HG03565 (cell line): ENCODE measurements at regions not wholly inside any gene's neighbourhood (a gene's known extent, or its start where the extent isn't known, plus 50 kb on each side); places are given as distances from the start of the nearest gene placed in this dataset.

Experiments used
- ATAC-seq: cut with Tn5 transposase; IDR thresholded peaks from one replicate; pipeline ENCODE4 v1.9.1; 2021; ENCODE audit warnings: mild to moderate bottlenecking, moderate library complexity; ENCODE audit not compliant: unreplicated experiment

DNA sequence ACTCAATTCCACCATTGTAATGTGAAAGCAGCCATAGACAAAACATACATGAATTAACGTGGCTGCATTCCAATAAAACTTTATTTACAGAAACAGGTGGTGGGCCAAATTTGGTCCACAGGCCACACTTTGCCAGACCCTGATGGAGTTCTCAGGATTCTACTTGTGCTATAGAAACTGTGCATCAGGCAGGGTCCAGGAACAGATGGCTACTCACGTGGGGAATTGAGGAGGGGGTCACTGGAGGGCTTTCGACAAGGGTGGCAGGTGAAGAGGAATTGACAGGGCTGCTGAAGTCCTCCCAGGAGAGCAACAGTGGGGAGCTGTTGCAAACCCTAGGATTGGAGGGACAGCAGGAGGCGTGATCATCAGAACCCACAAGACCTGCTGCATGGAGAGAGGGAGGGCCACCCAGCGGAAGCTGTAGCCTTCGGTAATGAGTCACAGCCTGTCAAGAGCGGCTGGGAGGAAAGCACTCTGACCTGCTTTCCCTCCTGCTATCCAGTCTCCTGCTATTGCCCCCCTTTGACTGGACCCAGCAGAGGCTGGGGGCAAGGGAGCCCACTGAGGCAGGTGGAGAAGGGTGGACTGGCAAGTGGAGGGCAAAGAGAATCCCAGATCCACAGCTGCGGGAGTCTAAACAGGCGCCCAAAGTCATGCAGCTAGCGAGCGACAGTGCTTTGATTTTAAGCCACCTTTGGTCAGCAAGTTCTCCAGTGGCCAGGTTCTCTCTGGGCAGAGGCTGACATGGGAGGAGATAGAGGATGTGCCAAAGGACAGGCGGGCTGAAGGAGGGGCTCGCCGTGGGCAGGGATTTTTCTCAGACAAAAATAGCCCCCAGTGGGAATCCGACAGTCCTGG is 138.3 kb upstream of the SMIM23 start:
- no peak for ATAC-seq

DNA sequence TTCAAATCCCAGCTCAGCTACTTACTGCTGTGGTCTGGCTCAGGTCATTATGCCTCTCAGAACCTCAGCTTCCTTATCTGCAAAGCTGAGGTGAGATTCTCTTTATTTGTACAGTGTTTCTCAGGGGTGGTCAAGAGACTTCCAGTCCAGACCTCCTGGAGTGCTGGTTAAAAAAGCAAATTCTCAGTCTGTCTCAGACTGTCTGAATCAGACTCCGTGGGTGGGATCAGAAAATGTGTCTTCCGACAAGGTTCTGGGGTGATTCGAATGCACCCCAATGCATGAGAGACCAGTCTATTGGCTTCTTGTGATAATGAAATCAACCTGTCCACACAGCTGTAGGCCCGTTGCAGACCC is 137.7 kb upstream of the SMIM23 start:
- no peak for ATAC-seq

DNA sequence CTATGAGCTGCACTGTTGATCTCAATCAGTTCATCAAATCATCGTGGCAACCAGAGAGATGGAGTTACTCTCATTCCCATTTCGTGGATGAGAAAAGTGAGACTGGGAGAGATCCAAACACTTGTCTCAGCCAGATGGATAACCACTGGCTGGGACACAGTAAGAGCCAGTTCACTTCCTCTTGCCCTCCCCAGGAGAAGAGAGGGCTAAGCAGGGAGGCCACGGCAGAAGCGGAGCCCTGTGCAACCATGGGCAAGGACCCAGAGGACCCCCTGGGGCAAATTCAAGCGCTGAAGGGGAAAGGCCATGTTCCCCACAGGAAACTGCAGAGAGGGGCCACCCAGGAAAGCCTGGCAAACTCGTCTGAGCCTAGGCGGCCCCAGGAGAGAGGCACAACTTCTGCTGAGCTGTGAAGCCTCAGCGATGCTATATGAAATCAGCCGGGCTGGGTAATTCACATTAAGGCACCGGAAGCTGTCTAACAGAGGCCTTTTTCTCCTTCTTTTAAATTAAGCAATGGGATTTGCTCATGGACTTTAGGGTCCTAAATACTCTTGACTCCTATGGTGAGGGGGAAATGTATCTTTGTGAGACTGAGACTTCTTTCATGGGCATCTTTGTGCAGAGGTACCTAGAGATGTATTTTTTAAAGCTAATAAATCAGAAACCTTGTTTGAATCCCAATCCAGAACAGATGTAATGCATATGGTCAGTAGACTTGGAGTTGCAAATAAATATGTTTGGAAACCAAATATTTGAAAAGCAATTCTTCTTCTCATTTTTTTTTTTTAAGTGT is 137.1 kb upstream of the SMIM23 start:
- ATAC-seq: no peak

DNA sequence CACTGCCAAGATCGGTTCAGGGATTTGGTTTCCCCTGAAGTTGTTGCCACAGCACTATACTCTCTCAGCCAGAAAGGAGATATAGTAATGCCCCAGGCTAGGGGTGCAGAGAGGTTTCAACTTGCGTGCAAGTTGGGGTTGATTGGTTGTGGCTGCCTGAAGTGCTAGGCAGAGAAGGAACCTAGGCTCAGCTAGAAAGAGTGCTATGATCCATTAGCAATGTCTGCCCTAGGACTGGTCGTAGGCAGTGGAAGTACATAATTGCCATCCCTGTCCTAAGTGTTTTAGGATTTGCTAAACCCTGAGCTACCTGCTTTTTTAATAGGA is 136.6 kb upstream of the SMIM23 start:
- no peak for ATAC-seq

DNA sequence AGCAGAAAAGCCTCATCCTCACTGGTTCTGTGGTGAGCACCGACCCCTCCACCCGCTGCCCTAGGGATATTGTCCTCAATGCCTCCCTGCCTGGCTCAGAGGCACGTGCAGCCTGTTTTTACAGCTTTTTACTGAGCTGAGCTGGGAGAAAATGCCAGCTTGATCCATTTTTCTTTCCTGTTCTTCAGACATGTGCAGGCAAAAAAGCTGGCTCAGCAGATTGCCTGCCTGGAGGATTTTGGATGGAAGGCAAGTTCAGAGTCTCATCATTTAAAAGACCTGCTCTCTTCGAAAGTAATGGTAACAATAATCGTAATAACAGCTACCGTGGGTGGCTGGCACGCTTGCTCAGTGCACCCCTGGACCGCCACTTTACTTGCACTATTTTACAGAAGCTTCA is 135.0 kb upstream of the SMIM23 start:
- no peak for ATAC-seq

DNA sequence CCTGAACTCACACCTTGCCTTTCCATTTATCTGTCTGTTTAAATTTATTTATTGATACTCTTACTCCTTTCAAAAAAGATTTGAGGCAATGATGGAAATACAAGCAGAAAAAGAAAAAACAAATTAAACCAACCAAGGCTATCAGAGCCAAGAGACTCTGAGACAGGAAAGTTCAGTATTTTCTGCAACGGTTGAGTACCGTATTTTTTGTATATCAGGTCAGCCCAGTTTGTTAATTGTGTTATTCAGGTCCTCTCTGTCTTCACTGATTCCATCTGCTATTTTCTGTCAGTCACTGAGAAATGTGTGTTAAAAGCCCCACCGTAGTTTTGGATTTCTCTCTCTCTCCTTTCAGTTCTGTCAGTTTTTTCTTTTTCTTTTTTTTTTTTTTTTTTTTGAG is 134.5 kb upstream of the SMIM23 start:
- no peak for ATAC-seq

DNA sequence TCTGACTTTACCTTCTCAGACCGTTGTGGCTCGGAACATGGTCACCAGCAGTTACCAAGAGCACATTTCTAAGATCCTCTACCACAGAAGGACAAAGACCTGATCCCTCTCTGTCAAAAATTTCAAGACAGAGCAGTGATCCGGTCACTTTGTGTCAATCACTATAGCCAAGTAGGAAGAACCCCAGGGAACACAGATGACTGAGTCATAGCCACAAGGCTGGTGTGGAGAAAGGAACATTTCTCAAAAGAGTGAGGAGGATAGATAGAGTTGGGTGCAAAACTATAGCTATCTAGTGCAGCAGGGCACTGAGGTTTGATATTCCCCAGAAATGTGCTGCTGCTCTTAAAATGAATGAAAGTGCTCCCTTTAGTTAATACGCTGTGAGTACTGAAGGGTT is 130.7 kb upstream of the SMIM23 start:
- no peak for ATAC-seq

DNA sequence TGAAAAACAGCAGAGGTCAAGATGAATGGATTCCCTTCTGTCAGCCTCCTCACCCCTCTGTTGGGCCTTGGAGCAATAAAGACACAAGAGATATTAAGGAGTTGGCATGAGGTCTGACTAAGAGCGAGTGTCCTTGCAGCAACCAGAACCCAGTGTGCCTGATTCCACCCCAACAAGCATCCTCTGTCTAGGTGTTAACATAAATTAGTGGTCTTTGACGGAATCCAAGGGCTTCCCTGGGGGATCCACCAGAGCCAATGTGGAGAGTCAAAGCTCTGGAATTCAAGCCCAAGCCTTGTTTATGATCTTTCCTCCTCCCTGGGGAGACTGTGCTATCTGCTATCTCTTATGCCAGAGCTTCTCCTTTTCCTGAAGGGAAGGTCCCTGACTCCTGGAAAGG is 128.1 kb upstream of the SMIM23 start:
- ATAC-seq: no peak

DNA sequence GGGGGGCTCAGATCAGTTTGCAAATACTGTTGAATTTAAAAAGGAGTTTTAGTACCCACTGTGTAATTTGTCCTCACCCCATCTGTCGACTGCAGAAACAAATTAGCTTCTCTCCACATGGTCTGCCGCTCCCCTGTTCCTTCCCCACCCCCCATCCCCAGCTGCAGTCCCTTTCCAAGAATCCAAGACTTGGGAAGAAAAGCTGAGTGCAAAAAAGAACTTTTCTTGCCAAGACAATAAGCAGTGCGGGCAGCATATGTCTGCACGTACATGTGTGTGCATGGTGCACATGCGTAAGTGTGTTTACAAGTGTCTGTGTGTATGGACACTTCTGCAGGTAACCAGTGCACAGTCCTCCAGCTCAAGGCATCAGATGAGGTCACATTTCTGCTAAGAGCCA is 125.7 kb upstream of the SMIM23 start:
- no peak for ATAC-seq

DNA sequence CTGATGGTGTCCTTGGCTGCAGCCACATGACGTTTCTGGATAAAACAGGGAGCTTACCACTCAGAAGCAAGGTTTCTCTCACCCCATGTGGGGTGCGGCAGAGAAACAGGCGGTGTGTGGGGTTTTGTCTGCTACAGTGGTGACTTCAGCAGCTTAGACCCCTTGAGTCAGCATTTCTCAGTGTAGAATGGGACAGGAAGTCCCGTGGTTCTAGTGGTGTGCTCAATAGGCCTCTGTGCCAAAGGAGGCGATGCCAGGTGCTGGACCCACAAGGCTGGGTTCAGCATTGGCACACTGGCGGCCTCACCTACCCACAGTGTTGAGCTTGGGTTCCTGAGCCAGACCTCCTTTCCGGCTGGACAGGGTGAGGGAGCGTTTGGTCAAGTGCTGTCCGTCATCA is 125.2 kb upstream of the SMIM23 start:
- no peak for ATAC-seq

DNA sequence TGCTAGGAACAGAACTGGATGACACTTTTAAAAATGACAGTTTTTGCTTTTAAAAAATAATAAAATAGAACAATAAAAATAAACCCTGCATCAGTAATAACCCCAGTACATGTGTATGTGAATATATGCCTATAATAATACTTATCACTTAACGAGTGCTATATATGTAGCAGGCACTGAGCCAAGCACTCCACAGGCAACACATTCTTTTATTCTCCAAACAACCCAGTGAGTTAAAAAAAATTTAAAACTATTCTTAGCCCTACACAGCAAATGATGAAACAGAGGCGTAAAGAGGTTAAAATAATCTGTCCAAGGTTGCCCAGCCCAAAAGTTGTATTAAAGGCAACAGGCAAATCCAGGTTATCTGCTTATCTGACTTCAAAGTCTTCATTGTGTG is 124.5 kb upstream of the SMIM23 start:
- ATAC-seq: no peak

DNA sequence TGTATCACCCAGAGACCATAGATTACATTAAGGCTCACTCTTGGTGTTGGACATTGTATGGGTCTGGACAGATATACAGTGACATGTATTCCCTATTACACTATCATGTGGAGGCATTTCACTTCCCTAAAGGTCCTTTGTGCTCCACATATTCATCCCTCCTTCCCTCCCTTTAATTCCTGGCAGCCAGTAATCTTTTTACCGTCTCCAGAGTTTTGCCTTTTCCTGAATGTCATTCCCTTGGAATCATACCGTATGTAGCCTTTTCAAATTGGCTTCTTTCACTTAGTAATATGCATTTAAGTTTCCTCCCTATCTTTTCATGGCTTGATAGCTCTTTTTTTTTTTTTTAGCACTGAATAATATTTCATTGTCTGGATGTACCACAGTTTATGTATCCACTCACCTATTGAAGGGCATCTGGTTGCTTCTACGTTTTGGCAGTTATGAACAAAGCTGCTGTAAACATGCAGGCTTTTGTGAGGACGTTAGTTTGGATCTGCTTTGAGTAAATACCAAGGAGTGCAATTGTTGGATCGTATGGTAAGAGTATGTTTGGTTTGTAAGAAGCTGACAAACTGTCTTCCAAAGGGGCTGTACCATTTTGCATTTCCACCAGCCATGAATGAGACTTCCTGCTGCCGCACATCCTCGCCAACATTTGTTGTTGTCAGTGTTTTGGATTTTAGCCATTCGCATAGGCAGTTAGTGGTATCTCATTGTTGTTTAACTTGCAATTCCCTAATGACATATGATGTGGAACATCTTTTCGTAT is 122.1 kb upstream of the SMIM23 start:
- no peak for ATAC-seq

DNA sequence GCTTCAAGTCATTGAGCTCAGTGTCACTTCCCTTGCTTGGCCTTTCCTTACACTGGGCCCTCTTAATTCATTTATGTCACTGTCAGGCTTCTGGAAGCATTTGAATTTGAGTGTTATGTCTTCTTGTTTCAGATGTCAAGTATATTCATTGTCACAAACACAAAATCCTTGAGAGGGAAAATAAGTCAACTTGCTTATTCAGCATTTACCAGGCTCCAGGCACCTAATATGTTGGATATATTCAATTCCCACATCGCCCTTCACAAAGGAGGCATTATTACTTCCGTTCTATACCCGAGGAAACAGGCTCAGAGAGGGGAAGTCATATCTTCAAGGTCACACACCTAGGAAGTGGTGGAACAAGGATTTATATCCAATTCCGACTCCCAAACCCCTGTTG is 121.1 kb upstream of the SMIM23 start:
- ATAC-seq: no peak

DNA sequence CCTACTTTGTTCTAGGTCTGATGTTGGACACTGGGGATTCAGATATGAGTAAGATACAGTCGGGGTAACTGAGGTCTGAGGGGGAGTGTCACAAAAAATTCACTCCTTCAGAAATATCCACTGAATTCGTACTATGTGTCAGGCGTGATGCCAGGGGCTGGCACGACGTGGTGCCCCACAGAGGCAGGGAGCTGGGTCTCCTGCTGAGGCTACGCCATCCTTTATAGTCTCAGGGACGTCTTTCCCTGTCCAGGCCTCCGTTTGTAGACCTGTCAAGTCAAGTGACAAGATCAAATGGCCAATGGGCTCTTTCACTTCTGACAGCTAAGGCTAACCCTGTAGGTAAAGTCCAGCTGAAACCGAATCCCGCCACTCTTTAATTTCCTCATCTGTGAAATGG is 118.8 kb upstream of the SMIM23 start:
- ATAC-seq: no peak

DNA sequence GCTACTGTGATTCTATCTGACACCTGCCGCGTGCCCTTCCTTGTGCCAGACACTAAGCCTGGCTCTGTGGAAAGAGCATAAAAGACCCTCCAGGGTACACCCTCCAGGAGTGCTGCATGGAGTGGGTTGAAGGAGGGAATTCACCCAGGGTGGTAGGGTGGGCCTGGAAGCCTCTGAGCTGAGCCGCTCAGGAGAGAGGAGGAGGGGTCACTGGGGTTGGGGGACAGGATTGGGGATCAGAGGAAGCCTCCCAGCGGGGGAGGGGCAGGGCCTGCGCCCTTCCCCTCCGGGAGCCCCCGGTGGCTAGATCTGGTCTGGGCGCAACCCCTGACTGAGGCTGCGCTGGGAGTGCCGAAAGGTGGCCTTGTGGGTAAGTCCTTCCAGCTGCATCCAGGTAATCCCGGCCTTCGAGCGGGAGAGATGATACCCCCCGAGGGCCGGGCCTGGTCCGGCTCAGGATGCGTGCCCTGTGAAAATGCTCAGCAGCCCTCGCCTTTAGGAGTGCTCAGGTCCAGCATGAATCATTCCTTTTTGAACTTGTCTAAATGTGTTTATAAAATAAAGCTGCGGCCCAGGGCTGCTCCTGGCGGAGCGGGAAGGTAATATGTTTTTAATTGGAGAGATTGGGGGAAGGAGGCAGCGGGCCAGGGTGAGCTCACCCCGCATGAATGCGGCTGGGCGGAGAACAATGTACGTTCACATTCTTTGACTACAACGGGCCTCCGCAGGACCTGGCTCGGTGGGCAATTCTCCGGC is 118.1 kb upstream of the SMIM23 start:
- no peak for ATAC-seq

DNA sequence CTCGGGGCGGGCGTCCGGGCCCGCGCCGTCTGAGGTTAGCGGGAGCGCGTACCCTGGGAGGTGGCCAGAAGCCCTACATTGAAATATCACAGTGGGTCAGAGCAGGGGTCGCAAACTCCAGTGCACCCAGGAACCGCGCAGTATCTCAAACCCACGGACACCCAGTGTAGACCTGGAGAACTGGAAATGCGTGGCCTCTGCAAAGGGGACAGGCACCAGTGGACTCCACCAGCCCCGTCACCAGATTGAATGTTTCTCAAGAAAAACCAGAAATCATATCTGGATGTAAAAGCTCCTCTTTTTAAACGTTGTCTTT is 117.6 kb upstream of the SMIM23 start:
- ATAC-seq: no peak

DNA sequence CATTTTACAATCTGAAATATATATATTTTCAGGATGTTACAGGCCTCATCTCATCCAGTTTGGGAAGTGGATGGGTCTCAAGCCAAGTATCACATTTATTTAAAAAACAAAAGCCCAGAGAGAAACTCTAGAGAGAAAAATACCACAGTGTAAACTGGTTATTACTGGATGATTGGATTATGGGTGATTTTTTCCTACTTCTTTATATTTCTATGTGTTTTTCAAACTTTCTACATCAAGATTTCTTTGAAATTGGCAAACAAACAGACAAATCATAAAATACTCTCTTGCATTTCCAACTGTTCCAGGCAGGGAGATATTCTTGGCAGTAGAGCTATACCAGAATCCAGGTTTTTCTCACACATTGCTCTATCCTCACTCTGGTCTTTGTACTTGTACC is 116.0 kb upstream of the SMIM23 start:
- ATAC-seq: no peak

DNA sequence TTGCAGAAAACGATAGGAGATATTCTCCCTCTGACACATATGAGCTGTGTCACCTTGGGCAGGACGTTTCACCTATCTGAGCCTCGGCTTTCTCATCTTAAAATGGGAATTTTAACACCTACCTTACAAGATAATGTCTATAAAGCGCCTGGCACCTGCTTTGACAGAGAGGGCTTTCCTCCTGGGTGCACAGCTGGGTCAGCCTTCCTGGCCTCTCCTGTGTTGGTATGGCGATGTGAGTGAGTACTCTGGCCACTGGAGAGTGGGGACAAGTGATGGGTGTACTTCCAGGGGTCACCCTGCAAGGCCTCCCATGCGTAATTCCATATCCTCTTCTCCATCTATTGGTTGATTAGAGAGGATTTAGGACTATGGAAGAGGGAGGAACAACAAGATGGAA is 113.1 kb upstream of the SMIM23 start:
- ATAC-seq: no peak

DNA sequence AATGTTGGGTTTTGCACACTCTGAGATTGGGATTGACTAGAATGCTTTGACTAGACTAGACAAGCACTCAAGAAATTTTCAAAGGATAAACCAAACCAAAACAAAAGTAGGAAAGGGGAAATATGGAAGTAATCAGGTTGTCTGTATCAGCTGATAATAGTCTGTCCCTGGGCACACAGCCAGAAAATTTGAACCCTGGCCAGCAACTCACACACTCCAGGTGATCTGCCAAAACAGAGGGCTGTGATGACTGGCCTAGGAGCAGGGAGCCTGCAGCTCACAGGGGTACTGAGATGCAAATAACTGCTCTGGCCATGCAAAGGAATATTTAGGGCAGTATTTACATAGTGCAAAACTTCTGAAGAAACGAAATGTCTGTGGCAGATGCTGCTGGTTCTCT is 112.3 kb upstream of the SMIM23 start:
- no peak for ATAC-seq

DNA sequence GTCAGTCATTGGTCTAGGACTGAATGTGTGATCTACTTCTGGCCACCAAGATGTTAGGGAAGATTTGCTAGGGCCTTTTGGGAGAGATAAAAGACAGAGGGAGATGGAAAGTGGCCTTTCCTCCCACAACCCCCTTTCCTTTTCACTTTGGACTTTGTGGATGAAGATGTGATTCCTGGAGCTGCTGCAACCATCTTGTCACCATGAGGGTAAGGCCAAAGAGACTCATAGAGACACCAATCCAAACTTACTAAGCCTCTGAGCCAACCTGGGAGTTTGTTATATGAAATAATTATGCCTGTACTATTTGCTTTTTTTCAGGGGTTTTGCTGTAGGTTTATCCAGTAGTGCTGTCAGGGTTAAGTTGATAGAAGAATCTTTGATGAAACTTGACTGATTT is 111.8 kb upstream of the SMIM23 start:
- ATAC-seq: no peak

DNA sequence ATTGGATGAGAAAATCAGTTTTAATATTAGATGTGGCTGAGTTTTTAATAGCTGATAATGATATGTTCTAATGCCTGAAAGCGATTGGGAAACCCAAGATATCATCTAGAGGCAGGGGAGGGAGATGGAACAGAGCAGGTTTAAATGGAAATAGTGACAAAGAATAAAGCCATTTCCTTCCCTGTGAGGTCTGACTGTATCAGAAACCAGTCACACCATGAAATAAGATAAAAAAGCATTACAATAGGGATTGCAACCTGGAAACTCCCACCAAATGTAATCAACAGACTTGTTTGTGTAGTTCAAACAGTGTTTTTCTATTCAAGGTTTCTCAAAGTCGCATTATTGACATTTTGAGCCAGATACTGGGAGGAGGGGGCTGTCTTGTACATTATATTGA is 110.1 kb upstream of the SMIM23 start:
- no peak for ATAC-seq
